HG02588 (cell line): ENCODE measurements at regions not wholly inside any gene's neighbourhood (a gene's known extent, or its start where the extent isn't known, plus 50 kb on each side); places are given as distances from the start of the nearest gene placed in this dataset.

Source experiments
- ATAC-seq: cut with Tn5 transposase; IDR thresholded peaks from one replicate; pipeline ENCODE4 v1.9.1; 2021; ENCODE audit warnings: mild to moderate bottlenecking, moderate library complexity; ENCODE audit not compliant: unreplicated experiment

- ATAC-seq, result no peak
These were observed 450.0 kb downstream of the HAO1 start for GRCh38 chr20:7490288-7490687.

- no peak for ATAC-seq
These were observed 448.0 kb downstream of the HAO1 start for GRCh38 chr20:7492257-7492656.

DNA sequence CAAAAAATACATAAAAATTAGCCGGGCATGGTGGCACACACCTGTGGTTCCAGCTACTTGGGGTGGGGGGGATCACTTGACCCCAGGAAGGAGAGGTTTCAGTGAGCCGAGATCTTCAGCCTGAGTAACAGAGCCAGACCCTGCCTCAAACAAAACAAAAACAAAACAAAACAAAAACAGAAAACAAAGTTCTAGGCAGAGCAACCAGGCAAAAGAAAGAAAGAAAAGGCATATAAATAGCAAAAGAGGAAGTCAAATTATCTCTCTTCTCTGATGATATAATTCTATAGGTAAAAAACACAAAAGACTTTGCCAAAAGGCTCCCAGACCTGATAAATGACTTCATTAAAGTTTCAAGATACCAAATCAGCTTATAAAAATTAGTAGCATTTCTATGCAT is 446.9 kb downstream of the HAO1 start:
- ATAC-seq, result no peak

GRCh38 chr20:7496394-7496991 is 443.8 kb downstream of the HAO1 start:
- ATAC-seq, result no peak

DNA sequence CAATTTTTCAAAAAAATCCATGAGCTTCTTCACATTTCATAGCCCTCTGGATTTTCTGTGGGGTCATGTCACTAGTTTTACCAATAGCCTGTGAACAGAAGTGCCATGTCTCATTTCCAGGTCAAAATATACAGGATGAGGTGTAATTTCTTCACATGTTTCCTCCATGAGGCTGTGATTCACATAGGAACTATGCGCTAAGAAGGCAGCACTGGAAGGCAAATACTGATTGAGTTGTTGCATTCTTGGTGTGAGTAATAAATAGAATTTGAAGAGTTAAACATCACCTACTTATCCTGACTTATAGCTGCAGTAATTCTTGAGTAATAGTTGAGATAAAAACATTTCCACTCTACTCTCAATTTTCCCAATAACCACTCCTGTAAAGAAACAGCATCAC is 442.3 kb downstream of the HAO1 start:
- ATAC-seq, result no peak

DNA sequence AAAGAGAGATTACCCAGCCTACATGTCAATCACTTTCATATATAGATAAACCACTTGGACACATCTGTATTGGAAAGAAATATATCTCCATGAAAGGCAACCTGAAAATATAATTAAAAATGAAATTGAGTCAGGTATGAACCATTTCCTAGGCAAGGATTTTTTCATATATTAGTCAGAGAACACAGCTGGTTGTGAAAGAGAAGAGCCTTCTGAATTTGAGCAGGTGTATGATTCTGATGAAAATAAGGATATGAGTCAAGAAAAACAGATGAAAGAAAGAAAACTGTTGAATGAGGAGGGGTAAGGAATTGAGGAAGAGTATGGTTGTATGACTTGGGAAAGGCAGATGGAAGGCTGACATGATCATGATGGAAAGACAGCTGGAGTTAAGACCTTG is 441.1 kb downstream of the HAO1 start:
- ATAC-seq, result no peak

- ATAC-seq, result no peak
These were observed 440.0 kb downstream of the HAO1 start for GRCh38 chr20:7500231-7500663.

DNA sequence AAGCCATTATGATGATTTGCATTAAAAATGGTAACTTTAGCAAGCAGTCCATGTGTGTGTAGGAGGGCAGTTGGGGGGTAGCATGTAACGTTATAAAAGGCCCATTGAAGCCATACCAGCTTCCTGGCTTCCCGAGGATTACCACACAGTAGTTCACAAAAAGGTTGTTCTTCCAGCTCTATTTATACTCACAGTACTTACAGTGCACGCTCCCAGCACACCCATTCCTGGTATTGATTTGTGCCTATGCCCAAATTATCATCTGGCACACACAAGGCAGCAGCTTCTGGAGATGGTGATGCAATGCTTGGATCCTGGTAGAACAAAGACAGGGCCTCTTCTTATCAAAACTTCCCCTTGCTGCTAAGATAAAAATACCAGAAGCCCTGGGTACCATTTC is 436.8 kb downstream of the HAO1 start:
- no peak for ATAC-seq

- no peak for ATAC-seq
These were observed 435.0 kb downstream of the HAO1 start for GRCh38 chr20:7505152-7505834.

- ATAC-seq, result no peak
These were observed 434.4 kb downstream of the HAO1 start for GRCh38 chr20:7505835-7506221.

DNA sequence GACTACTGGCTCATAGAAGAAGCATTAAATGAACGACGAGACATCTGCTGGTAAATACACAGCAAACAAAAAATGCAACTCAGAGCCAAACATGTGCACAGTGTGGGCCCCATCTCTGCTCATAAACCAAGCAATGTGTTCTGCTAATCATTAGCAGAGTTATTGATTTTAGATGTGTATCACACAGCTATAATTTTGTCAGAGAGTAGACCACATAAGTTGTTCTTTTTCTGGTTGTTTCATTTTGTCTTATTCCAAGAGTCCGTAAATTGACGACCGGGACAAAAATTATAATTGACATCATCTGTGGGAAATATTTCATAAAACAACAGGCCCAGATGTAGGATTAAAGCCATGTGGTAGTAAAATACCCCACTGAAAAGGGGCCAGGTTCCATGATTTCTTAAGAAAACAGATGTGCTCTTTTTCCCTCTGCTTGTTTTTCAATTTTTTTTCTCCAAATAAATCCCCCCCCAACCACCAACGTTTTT is 423.6 kb downstream of the HAO1 start:
- ATAC-seq, result no peak

DNA sequence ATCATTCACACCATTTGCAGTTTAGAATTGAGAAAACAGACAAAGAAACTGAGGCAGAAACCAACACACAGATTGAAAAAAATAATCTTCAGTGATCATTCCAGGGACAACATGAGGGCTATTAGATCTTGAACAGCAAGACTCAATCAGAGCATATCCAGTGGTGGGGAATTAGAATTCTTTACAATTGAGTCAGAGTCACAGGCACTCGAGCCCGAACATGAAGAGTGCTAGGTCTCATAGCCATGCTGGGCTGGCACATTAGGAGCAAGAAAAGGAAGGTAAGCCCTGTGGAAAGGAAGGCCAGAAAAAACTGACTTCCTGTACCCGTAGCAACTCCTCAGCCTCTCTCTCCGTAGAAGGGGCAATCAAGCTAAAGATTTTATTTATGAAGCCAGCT is 419.9 kb downstream of the HAO1 start:
- no peak for ATAC-seq

- ATAC-seq, result no peak
These were observed 417.0 kb downstream of the HAO1 start for GRCh38 chr20:7523288-7523687.

GRCh38 chr20:7540018-7540417 is 400.2 kb downstream of the HAO1 start:
- no peak for ATAC-seq

DNA sequence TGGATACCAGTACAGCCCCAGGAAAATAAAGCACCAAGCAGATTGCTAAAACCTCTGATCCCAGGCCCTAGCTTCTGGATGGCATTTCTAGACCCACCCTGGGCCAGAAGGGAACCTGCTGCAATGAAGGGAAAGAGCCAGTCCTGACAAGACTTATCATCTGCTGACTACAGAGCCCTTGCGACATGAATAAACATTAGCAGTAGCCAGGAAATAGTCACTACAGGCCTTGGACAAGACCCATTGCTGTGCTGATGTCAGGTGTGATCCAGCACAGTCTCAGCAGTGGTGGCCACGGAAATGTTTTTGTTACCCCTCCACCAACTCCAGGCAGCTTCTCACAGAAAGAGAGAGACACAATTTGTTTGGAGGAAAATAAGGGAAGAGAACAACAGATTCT is 399.3 kb downstream of the HAO1 start:
- ATAC-seq, result no peak

GRCh38 chr20:7571101-7571500 is 369.2 kb downstream of the HAO1 start:
- ATAC-seq, result no peak

DNA sequence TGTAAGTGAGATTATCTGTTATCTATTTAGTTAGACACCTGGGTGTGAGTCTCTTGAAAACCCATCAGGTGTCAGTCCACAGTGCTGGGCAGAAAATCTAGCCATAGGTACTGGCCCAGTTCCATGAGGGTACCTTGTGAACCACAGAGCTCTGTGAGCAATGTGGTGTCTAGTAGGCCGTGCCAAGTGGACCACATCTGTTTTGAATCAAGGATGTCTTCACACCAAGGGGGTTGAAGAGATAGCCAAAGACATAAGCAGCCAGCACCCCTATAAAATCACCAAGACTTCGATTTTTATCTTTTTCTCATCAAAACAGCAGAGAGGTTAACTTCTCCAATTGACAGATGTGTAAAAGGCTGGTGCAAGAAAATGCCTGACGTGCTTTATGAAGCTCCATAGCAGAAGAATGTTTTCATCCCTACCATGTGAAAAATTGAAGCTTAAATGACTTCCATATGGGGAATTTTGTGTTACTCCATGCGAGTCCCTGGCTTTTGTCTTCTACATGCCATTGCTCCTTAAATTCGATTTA is 368.7 kb downstream of the HAO1 start:
- no peak for ATAC-seq

- ATAC-seq, result no peak
These were observed 360.4 kb downstream of the HAO1 start for GRCh38 chr20:7579888-7580287.

DNA sequence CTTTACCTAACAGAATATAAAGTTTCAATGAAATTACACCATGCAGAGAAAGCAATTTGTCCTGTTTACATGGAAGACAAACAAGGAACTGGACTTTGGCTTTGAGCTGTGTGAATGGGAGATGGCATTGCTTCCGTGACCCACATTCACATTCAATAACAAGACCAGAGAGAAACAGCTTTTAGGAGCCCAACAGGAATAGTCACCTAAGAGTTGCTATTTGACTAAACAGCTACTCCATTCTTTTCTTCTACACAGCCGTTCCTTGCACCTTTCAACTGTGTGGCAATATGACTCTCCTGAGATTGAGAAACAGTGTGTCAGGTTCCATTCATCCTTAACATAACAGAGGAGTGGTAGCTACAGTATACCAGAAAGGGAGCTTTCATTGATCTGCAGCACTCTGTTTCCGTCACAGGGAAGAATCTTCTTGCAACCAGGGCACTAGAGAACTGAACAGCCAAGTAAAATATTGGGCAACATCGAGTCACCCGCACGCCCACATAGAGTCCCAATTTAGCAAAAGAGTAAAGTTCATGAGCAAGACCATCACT is 355.1 kb downstream of the HAO1 start:
- ATAC-seq, result no peak

GRCh38 chr20:7586481-7586880 is 353.8 kb downstream of the HAO1 start:
- ATAC-seq, result no peak

DNA sequence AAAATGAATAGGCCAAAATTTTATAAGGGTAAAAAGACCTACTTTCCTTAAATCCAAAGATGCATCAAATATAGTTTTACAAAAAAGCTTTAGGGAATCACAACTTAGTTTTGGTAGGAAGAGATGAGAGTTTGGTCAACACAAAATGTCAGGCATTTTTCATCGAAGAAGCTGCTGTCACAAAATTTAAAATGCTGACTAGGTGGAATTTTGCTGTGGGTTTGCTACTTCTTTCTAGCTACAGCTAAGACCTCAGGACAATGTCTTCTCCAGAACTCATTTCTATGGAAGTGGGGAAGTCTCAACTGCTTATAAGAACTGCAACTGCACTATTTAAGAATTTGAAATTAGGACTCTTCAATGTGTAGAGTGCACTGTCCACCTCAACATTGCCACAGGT is 351.1 kb downstream of the HAO1 start:
- no peak for ATAC-seq

- no peak for ATAC-seq
These were observed 343.7 kb downstream of the HAO1 start for GRCh38 chr20:7596541-7596940.
